ENCODE measurements at regions not wholly inside any gene's neighbourhood (a gene's known extent, or its start where the extent isn't known, plus 50 kb on each side); places are given as distances from the start of the nearest gene placed in this dataset.

- CTCF ChIA-PET = no interaction called here
- no peak for DNase-seq (ENCODE audit: low read depth, low spot score)
- no peak overlapping the region for H3K4me3 ChIP-seq (ENCODE audit: low read depth, low read length)
- POLR2A ChIA-PET = no interaction called here
- TF ChIP-seq, protein P1, sequence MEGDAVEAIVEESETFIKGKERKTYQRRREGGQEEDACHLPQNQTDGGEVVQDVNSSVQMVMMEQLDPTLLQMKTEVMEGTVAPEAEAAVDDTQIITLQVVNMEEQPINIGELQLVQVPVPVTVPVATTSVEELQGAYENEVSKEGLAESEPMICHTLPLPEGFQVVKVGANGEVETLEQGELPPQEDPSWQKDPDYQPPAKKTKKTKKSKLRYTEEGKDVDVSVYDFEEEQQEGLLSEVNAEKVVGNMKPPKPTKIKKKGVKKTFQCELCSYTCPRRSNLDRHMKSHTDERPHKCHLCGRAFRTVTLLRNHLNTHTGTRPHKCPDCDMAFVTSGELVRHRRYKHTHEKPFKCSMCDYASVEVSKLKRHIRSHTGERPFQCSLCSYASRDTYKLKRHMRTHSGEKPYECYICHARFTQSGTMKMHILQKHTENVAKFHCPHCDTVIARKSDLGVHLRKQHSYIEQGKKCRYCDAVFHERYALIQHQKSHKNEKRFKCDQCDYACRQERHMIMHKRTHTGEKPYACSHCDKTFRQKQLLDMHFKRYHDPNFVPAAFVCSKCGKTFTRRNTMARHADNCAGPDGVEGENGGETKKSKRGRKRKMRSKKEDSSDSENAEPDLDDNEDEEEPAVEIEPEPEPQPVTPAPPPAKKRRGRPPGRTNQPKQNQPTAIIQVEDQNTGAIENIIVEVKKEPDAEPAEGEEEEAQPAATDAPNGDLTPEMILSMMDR (IDR thresholded peaks at IDR 0.05; ENCODE audit: insufficient read depth, low read length, missing control alignments) = no peak
These were observed 1003.6 kb downstream of the CDH9 start for GRCh38 chr5:26034813-26035212.

- TF ChIP-seq, protein P1 (IDR thresholded peaks at IDR 0.05; ENCODE audit: insufficient read depth, low read length, missing control alignments) = no peak
- H3K4me3 ChIP-seq (ENCODE audit: low read depth, low read length) = no peak overlapping the region
- ChIA-PET POLR2A (no interaction called here), CTCF (no interaction called here)
- DNase-seq (ENCODE audit: low read depth, low spot score) = no peak
These were observed 1006.9 kb downstream of the CDH9 start for GRCh38 chr5:26031481-26031880.

DNA sequence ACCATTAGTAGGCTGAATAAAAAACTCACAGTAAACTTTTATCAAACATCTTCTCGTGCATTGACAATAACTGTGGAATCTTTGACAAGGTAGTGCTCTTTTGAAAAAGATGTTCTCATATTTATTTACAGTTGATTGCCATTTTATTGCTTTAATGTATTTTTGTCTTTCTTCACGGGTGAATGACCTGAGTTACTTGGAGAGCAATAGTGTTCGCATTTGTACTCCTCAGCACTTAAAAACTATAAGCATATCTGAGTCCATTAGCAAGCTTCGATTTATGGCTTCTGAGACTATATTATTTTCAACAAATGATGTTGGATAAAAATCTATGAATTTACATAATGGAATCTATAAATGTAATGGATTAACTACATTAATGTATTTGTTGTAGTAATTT lies 1012.3 kb downstream of the CDH9 start:
- POLR2A ChIA-PET = no interaction called here
- TF ChIP-seq, protein P1 (IDR thresholded peaks at IDR 0.05; ENCODE audit: insufficient read depth, low read length, missing control alignments) = no peak
- no peak overlapping the region for H3K4me3 ChIP-seq (ENCODE audit: low read depth, low read length)
- DNase-seq (ENCODE audit: low read depth, low spot score) = no peak
- CTCF ChIA-PET = no interaction called here

DNA sequence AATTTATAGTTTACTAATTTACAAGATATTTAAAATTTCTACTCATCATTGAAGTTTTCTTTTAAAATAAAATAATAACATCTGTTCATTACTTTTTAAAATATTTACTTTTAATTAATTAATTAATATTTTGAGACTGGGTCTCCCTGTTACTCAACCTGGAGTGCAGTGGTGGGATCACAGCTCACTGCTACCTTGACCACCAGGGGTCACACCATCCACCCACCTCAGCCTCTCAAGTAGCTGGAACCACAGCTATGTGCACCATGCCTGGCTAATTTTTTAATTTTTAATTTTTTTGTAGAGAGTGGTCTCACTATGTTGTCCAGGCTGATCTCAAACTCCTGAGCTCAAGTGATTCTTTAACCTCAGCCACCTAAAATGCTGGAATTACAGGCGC lies 1013.6 kb downstream of the CDH9 start:
- ChIA-PET POLR2A (no interaction called here), CTCF (no interaction called here)
- TF ChIP-seq, protein P1 (IDR thresholded peaks at IDR 0.05; ENCODE audit: insufficient read depth, low read length, missing control alignments) = no peak

GRCh38 chr5:26023361-26023760 lies 1015.0 kb downstream of the CDH9 start:
- POLR2A ChIA-PET = no interaction called here
- TF ChIP-seq, protein P1 (IDR thresholded peaks at IDR 0.05; ENCODE audit: insufficient read depth, low read length, missing control alignments) = no peak

More for the DNA sequence above, 1013.6 kb downstream of the CDH9 start:
- no peak overlapping the region for H3K4me3 ChIP-seq (ENCODE audit: low read depth, low read length)
- DNase-seq (ENCODE audit: low read depth, low spot score) = no peak

DNA sequence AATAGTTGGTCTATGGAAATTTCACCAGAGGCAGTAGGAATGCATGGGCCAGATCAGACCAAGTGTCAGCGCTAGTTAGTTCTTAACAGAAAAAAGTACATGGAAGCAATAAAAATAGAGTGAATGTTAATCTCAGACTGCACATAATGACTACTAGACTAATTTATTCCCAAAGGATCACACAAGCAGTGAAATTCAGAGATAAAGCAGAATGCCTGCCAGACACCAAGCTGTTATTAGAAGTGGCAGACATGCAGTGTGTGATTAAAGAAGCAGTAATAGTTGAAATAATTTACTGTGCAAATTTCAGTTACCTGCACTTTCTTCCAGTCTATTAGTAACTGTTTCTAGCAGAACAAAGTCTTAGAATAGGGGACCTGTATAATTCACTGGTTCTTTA lies 1024.2 kb downstream of the CDH9 start:
- CTCF ChIA-PET = no interaction called here
- no peak overlapping the region for H3K4me3 ChIP-seq (ENCODE audit: low read depth, low read length)
- POLR2A ChIA-PET = no interaction called here
- DNase-seq (ENCODE audit: low read depth, low spot score) = no peak
- TF ChIP-seq, protein P1 (IDR thresholded peaks at IDR 0.05; ENCODE audit: insufficient read depth, low read length, missing control alignments) = no peak

More at GRCh38 chr5:26023361-26023760, 1015.0 kb downstream of the CDH9 start:
- CTCF ChIA-PET = no interaction called here
- no peak for DNase-seq (ENCODE audit: low read depth, low spot score)
- no peak overlapping the region for H3K4me3 ChIP-seq (ENCODE audit: low read depth, low read length)

Data from AG04449 (cell line).